A673 (cell line): ENCODE measurements at regions not wholly inside any gene's neighbourhood (a gene's known extent, or its start where the extent isn't known, plus 50 kb on each side); places are given as distances from the start of the nearest gene placed in this dataset.
A peak's percentile ranks its signal among the peaks of the same experiment; 100 is the strongest.

ENCODE experiments used
- BruUV-seq: library from RNA; stranded (reverse); fragments of 400-500 nt; replicated peaks from 2 replicates; lab custom pipeline; 2021; lab: Mats Ljungman, UMichigan
- CTCF ChIA-PET: fragments of 300-600 bp; sonication (Branson Sonifier 250); formaldehyde crosslinking; loops from one replicate; lab custom pipeline; 2022; ENCODE audit warnings: antibody characterized with exemption; lab: Charles Lee
- POLR2A ChIA-PET: fragments of 300-600 bp; sonication (Branson Sonifier 250); formaldehyde crosslinking; loops from one replicate; lab custom pipeline; 2022; ENCODE audit warnings: antibody characterized with exemption; ENCODE audit not compliant: low non-redundant PET; lab: Charles Lee
- DNase-seq: peaks from one replicate; pipeline ENCODE4 v3.0.0-alpha.2; 2015; ENCODE audit warnings: low spot score
- H3K27ac ChIP-seq: fragments of 200-600 bp; sonication (generic); 2 replicates; pipeline ENCODE4 v1.5.1; 2016; ENCODE audit warnings: mixed run types, low read depth, mild to moderate bottlenecking, mixed read lengths, antibody characterized with exemption, low read length; ENCODE audit not compliant: poor library complexity, severe bottlenecking
- H3K27me3 ChIP-seq: fragments of 200-600 bp; sonication (generic); replicated peaks from 2 replicates; pipeline ENCODE4 v1.6.1; 2017; ENCODE audit warnings: mixed run types, low read depth, mild to moderate bottlenecking, mixed read lengths, antibody characterized with exemption, low read length; ENCODE audit not compliant: insufficient read depth, poor library complexity
- H3K36me3 ChIP-seq: fragments of 200-600 bp; sonication (generic); 2 replicates; pipeline ENCODE4 v1.6.1; 2016; ENCODE audit warnings: mixed run types, mild to moderate bottlenecking, mixed read lengths, antibody characterized with exemption, low read length; ENCODE audit not compliant: insufficient read depth, poor library complexity, severe bottlenecking
- H3K4me1 ChIP-seq: fragments of 200-600 bp; sonication (generic); 2 replicates; pipeline ENCODE4 v1.6.1; 2017; ENCODE audit warnings: mixed run types, mild to moderate bottlenecking, mixed read lengths, antibody characterized with exemption, low read length; ENCODE audit not compliant: insufficient read depth, poor library complexity, severe bottlenecking
- H3K4me3 ChIP-seq: fragments of 200-600 bp; sonication (generic); 2 replicates; pipeline ENCODE4 v1.5.1; 2016; ENCODE audit warnings: low read depth, mixed run types, mild to moderate bottlenecking, mixed read lengths, low read length; ENCODE audit not compliant: poor library complexity, severe bottlenecking
- H3K9me3 ChIP-seq: fragments of 200-600 bp; sonication (generic); 2 replicates; pipeline ENCODE4 v1.6.1; 2016; ENCODE audit warnings: mixed run types, low read depth, mild to moderate bottlenecking, mixed read lengths, antibody characterized with exemption, low read length; ENCODE audit not compliant: poor library complexity, severe bottlenecking
- CTCF ChIP-seq: fragments of 300-800, 200-600 bp; sonication (generic); conservative IDR thresholded peaks from 2 replicates; pipeline ENCODE4 v1.5.1; 2017; ENCODE audit warnings: low read depth, mild to moderate bottlenecking, antibody characterized with exemption, low read length, moderate library complexity, mixed read lengths
- EZH2 ChIP-seq: fragments of 200-600 bp; sonication (generic); IDR thresholded peaks from 2 replicates; pipeline ENCODE4 v1.6.1; 2017; ENCODE audit warnings: borderline replicate concordance, low read depth, mild to moderate bottlenecking, mixed read lengths, antibody characterized with exemption, low read length; ENCODE audit not compliant: poor library complexity, severe bottlenecking
- intact Hi-C: fragments of 100-400 bp; cut with micrococcal nuclease; formaldehyde crosslinking; loops from one replicate; pipeline ENCODE4 v1.10.0; 2022; ENCODE audit not compliant: unreplicated experiment

GRCh38 chr7:12107841-12108254, 103.2 kb upstream of the TMEM106B start:
- CTCF ChIA-PET: no interaction called here
- H3K4me1 ChIP-seq: no peaks in the 10 kb centered on the region
- DNase-seq: no peak
- intact Hi-C loops: no loop called here
- no peak overlapping the region for H3K27ac ChIP-seq
- no peaks in the 10 kb centered on the region for H3K36me3 ChIP-seq
- TF ChIP-seq EZH2 (no peak), CTCF (no peak)
- H3K9me3 ChIP-seq: no peaks in the 10 kb centered on the region
- POLR2A ChIA-PET: no interaction called here
- no TSS peak for BruUV-seq
- peaks cover 19% of the 10 kb centered on the region for H3K27me3 ChIP-seq
- H3K4me3 ChIP-seq: no peak overlapping the region

GRCh38 chr7:12110425-12110824, 100.7 kb upstream of the TMEM106B start:
- no peak overlapping the region for H3K4me3 ChIP-seq
- H3K4me1 ChIP-seq: no peaks in the 10 kb centered on the region
- H3K27me3 ChIP-seq: peaks cover 19% of the 10 kb centered on the region
- intact Hi-C loops: no loop called here
- no peak for TF ChIP-seq EZH2
- TF ChIP-seq CTCF: no peak
- H3K36me3 ChIP-seq: no peaks in the 10 kb centered on the region
- H3K9me3 ChIP-seq: no peaks in the 10 kb centered on the region
- BruUV-seq: no TSS peak
- ChIA-PET CTCF (no interaction called here), POLR2A (no interaction called here)
- no peak for DNase-seq
- H3K27ac ChIP-seq: no peak overlapping the region

GRCh38 chr7:12111422-12112405, 99.4 kb upstream of the TMEM106B start:
- intact Hi-C loops: no loop called here
- H3K4me3 ChIP-seq: no peak overlapping the region
- TF ChIP-seq CTCF: no peak
- no peak for TF ChIP-seq EZH2
- H3K9me3 ChIP-seq: no peaks in the 10 kb centered on the region
- POLR2A ChIA-PET: no interaction called here
- CTCF ChIA-PET: no interaction called here
- peaks cover 19% of the 10 kb centered on the region for H3K27me3 ChIP-seq
- no peak overlapping the region for H3K27ac ChIP-seq
- no TSS peak for BruUV-seq
- no peaks in the 10 kb centered on the region for H3K4me1 ChIP-seq
- H3K36me3 ChIP-seq: no peaks in the 10 kb centered on the region
- peak; percentile 5 for DNase-seq
